ENCODE measurements at regions not wholly inside any gene's neighbourhood (a gene's known extent, or its start where the extent isn't known, plus 50 kb on each side); places are given as distances from the start of the nearest gene placed in this dataset.

DNA sequence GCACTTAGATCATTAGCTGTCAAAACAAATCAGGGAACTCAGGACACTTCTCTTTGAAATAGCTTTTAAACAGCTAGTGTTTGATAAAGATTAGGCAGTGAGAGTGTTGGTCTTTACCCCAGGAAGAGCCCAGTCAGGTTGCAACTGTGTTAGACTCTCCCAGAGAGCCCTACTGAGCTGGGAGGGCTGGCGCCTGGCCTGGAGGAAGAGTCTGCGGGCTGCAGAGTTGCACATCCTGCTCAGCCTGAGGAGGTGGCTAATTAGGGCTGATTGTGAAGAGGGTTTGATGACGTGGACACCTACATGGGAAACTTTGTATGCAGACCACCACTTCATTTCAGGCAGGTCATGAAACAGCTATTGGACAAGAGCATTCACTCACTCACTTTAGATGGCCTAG, 112.0 kb downstream of the TMEM174 start:
- no peak overlapping the region for H3K4me3 ChIP-seq (ENCODE audit: low read depth, low read length)
- TF ChIP-seq, protein P1, sequence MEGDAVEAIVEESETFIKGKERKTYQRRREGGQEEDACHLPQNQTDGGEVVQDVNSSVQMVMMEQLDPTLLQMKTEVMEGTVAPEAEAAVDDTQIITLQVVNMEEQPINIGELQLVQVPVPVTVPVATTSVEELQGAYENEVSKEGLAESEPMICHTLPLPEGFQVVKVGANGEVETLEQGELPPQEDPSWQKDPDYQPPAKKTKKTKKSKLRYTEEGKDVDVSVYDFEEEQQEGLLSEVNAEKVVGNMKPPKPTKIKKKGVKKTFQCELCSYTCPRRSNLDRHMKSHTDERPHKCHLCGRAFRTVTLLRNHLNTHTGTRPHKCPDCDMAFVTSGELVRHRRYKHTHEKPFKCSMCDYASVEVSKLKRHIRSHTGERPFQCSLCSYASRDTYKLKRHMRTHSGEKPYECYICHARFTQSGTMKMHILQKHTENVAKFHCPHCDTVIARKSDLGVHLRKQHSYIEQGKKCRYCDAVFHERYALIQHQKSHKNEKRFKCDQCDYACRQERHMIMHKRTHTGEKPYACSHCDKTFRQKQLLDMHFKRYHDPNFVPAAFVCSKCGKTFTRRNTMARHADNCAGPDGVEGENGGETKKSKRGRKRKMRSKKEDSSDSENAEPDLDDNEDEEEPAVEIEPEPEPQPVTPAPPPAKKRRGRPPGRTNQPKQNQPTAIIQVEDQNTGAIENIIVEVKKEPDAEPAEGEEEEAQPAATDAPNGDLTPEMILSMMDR (IDR thresholded peaks at IDR 0.05; ENCODE audit: borderline replicate concordance, insufficient read depth, low read depth, low read length) = no peak

DNA sequence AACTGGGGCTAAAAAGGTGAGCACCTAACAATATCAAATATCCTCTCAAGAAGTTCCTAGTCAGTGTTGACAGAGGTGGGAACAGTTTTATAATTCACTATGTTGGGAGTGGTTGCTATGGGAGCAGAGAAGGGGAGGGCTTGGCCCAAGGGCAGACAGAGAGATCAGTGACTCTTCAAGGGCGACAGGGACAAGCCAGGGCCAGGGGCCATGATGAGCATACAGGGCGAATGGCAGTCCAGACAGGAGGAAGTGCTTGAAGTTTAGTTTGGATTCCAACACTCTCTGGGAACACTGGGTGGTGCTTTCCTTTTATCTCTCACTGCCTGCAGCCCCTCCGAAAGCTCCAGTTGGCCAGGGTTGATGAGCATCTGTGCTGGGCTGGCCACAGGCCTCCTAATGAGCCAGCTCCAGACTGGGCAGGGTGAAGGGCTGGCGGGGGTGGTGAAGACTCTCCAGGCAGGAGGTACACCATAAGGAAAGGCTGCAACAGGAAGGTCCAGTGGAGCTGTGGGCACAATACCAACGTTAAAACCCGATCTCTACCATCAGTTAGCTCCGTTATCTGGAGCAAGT, 111.3 kb downstream of the TMEM174 start:
- TF ChIP-seq, protein P1 (IDR thresholded peaks at IDR 0.05; ENCODE audit: borderline replicate concordance, insufficient read depth, low read depth, low read length) = no peak
- no peak overlapping the region for H3K4me3 ChIP-seq (ENCODE audit: low read depth, low read length)

DNA sequence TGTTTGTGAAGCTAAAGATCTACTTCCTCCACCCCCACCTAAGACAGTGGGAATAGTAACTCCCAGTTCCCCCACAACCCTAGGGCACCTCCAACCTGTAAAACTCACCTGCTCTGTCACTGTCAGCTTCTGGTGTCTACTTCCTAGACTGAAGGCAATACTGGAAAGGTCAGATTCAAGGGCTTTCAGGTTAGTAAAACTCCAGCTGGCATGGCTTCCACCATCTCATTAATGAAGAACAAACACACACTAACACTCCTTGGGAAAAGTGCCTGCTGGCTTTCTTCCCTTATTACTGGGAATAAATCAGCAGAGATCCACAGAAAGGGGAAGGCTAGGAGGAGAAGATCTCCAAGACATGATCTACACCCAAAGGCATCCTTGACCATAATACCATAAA, 109.9 kb downstream of the TMEM174 start:
- H3K4me3 ChIP-seq (ENCODE audit: low read depth, low read length) = no peak overlapping the region
- TF ChIP-seq, protein P1 (IDR thresholded peaks at IDR 0.05; ENCODE audit: borderline replicate concordance, insufficient read depth, low read depth, low read length) = no peak

DNA sequence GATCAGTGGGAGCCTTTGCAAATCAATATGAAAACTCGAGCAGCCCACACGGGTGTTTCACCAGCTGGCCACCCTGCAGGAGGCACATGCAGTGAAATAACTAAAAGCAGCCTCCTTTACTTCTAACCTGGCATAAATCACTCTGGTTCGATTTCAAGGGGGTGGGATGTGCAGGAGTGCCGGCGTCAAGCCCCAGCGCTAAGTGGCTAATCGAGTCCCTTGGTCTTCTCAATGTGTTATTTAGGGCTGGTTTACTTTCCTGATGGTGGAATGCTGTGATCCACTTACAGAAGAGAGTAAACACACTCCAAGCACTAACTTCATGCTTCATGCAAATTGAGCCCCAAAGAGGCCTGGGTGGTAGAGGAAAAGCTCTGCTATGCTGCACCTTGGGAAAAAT, 109.4 kb downstream of the TMEM174 start:
- TF ChIP-seq, protein P1 (IDR thresholded peaks at IDR 0.05; ENCODE audit: borderline replicate concordance, insufficient read depth, low read depth, low read length) = no peak
- H3K4me3 ChIP-seq (ENCODE audit: low read depth, low read length) = no peak overlapping the region

DNA sequence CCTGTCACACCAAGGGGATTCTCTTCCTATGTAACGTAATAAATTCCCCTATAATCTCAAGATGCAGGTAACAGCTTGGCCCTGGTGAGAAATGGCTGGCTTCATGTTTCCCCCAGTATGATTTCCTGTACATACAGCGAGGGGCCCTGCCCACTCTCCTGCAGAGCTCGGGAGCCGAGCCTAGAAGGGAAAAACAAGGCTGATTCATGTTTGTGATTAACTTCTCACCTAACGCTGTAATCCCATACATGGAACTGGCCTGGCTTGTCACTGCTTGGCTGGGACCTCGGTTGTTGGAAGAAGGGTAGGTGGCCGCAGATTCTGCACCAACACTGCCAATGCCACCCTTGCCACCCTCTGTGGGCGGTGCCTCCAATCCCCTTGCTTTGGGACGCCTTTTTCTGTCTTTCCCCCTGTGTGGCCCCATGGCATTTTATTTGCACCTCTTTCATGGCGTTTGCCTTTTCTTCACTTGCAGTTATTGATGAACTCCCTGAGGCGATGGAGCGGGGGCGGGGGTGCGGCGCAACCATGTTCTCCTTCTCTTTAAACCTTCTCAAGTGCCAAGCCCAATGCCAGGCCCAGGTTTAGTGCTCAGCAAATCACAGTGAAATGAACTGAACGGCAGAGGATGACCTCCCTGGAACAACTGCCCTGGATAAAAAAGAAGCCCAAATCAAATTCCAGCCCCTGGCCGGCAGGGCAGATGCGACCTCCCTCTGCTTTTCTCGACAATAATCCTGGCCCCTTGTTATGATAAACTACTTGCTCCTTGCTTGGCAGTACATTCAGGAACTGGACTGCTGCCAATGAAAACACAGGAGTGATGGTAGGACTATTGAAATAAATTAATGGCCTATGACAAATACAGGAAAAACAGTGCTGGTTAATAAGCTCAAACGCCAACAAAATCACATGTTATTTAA, 108.1 kb downstream of the TMEM174 start:
- TF ChIP-seq, protein P1 (IDR thresholded peaks at IDR 0.05; ENCODE audit: borderline replicate concordance, insufficient read depth, low read depth, low read length) = no peak
- no peak overlapping the region for H3K4me3 ChIP-seq (ENCODE audit: low read depth, low read length)

DNA sequence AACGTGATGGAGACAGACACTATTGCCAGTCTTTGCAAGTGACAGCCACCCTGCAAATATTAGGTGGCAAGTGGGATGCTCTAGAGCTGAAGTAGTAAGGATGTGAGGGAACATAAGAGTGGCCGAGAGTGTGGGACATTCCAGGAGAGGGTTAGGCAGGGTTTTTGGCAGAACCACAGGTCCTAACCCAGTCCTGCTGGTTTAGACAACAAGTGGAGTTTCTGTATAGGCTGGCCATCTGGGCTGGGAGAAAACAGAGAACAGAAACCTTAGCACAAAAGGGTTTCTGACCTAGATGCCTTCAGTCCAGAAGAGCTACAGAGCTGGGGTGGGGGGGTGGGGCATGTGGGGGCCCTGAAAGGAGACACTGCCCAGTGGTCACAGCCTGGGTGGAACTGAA, 107.4 kb downstream of the TMEM174 start:
- no peak overlapping the region for H3K4me3 ChIP-seq (ENCODE audit: low read depth, low read length)
- TF ChIP-seq, protein P1 (IDR thresholded peaks at IDR 0.05; ENCODE audit: borderline replicate concordance, insufficient read depth, low read depth, low read length) = no peak

DNA sequence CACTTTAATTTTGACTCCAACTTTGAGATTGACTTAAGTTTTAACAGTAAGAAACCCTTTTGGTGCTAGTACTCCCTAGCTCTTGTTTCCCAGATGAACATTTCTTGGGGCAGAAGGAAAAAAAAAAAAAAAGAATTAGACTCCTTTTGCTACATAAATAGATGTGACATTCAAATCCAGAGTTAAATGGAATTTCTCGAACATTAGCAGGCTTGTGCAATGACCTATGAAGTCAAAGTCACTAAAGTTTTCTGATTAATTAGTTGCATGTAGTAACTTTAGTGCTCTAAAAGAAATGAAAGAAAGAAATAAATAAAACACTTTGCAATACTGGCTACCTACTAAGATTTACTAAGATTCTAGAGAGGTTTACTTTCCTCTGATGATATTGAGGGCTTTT, 106.8 kb downstream of the TMEM174 start:
- TF ChIP-seq, protein P1 (IDR thresholded peaks at IDR 0.05; ENCODE audit: borderline replicate concordance, insufficient read depth, low read depth, low read length) = no peak
- no peak overlapping the region for H3K4me3 ChIP-seq (ENCODE audit: low read depth, low read length)
